ENCODE measurements at regions not wholly inside any gene's neighbourhood (a gene's known extent, or its start where the extent isn't known, plus 50 kb on each side); places are given as distances from the start of the nearest gene placed in this dataset.

DNA sequence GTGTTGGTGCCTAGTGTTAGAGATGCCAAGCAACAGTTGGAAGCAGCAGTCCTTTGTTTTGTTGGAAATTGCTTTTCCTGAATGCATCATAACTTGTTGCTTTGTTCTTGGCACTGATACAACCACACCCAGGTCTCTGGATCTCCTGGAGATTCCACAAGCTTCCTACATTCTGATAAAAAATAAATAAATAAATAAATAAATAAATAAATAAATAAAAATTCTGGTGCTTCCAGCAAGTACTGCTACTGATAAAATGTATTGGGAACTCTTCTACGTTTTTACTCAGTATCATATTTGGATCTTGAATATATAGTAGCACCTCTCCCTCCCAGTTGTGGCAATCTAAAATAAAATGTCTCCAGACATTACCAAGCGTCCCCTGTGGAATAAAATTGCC is 62.7 kb upstream of the GRID2 start:
- 40% methylated on average over 2 of the region's 2 CpGs for whole genome bisulfite sequencing
- Histone ChIP-seq H3K27me3 (ENCODE audit: control insufficient read depth in 4 of 4, insufficient read depth in 4 of 4, low read length in 3 of 4) (peaks cover 0 to 3% (median 0%) of the 10 kb centered on the region in 4 donors), H3K9me3 (ENCODE audit: control insufficient read depth in 4 of 4, low read length in 3 of 4) (peaks cover 2 to 15% (median 4%) of the 10 kb centered on the region in 4 donors), H3K4me1 (ENCODE audit: control insufficient read depth in 4 of 4, insufficient read depth in 4 of 4, low read length in 3 of 4) (no peaks in the 10 kb centered on the region), H3K9ac (ENCODE audit: low read depth in 1 of 2, low read length in 2 of 2) (no peak overlapping the region), H3K4me3 (ENCODE audit: low read depth in 1 of 3, low read length in 3 of 3) (no peak overlapping the region), H3K27ac (ENCODE audit: low read depth in 1 of 2, low read length in 2 of 2) (no peak overlapping the region), H3K36me3 (ENCODE audit: control insufficient read depth in 4 of 4, insufficient read depth in 3 of 4, low read depth in 1 of 4, low read length in 3 of 4) (no peaks in the 10 kb centered on the region)
- TF ChIP-seq YY1 (IDR thresholded peaks at IDR 0.05) (no peak), NR2F2 (IDR thresholded peaks at IDR 0.05) (no peak), FOXA2 (IDR thresholded peaks at IDR 0.05) (no peak), EGR1 (IDR thresholded peaks at IDR 0.05; ENCODE audit: low read depth in 2 of 2) (no peak)
- no peak for DNase-seq (ENCODE audit: low spot score)

- Histone ChIP-seq H3K4me1 (ENCODE audit: control insufficient read depth in 4 of 4, insufficient read depth in 4 of 4, low read length in 3 of 4) (no peaks in the 10 kb centered on the region), H3K27me3 (ENCODE audit: control insufficient read depth in 4 of 4, insufficient read depth in 4 of 4, low read length in 3 of 4) (no peaks in the 10 kb centered on the region), H3K9me3 (ENCODE audit: control insufficient read depth in 4 of 4, low read length in 3 of 4) (no peaks in the 10 kb centered on the region), H3K4me3 (ENCODE audit: low read depth in 1 of 3, low read length in 3 of 3) (no peak overlapping the region), H3K27ac (ENCODE audit: low read depth in 1 of 2, low read length in 2 of 2) (no peak overlapping the region), H3K36me3 (ENCODE audit: control insufficient read depth in 4 of 4, insufficient read depth in 3 of 4, low read depth in 1 of 4, low read length in 3 of 4) (no peaks in the 10 kb centered on the region), H3K9ac (ENCODE audit: low read depth in 1 of 2, low read length in 2 of 2) (no peak overlapping the region)
- DNase-seq (ENCODE audit: low spot score), result no peak
- TF ChIP-seq HNF4A (conservative IDR thresholded peaks at IDR 0.05) (no peak), ATF3 (IDR thresholded peaks at IDR 0.05) (no peak), JUND (IDR thresholded peaks at IDR 0.05) (no peak), YY1 (IDR thresholded peaks at IDR 0.05) (no peak), TAF1 (conservative IDR thresholded peaks at IDR 0.05) (no peak), GABPA (IDR thresholded peaks at IDR 0.05 in 1 of 2, conservative IDR thresholded peaks at IDR 0.05 in 1 of 2) (no peak), EGR1 (IDR thresholded peaks at IDR 0.05; ENCODE audit: low read depth in 2 of 2) (no peak)
- TF ChIP-seq, protein P1, sequence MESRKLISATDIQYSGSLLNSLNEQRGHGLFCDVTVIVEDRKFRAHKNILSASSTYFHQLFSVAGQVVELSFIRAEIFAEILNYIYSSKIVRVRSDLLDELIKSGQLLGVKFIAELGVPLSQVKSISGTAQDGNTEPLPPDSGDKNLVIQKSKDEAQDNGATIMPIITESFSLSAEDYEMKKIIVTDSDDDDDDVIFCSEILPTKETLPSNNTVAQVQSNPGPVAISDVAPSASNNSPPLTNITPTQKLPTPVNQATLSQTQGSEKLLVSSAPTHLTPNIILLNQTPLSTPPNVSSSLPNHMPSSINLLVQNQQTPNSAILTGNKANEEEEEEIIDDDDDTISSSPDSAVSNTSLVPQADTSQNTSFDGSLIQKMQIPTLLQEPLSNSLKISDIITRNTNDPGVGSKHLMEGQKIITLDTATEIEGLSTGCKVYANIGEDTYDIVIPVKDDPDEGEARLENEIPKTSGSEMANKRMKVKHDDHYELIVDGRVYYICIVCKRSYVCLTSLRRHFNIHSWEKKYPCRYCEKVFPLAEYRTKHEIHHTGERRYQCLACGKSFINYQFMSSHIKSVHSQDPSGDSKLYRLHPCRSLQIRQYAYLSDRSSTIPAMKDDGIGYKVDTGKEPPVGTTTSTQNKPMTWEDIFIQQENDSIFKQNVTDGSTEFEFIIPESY (IDR thresholded peaks at IDR 0.05), result no peak
These were observed 57.4 kb upstream of the GRID2 start for GRCh38 chr4:92246384-92246783.

DNA sequence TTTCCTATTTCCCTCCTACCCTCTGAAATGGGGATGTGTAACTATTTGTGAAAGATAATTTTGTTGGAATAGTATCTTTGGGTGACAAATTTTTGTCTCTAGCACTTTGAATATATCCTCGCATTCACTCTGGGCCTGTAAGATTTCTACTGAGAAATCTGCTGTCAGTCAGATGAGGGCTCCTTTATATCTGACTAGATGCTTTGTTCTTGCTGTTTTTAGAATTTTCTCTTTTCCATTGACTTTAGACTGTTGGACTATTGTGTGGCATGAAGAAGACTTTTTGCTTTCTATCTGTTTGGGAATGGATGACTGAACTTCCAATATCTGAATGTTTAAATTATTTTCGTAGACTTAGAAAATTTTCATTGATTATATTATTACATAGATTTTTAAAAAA is 54.2 kb upstream of the GRID2 start:
- no peak for DNase-seq (ENCODE audit: low spot score)
- H3K9me3 ChIP-seq (ENCODE audit: control insufficient read depth in 4 of 4, low read length in 3 of 4), result no peaks in the 10 kb centered on the region
- no peaks in the 10 kb centered on the region for H3K36me3 ChIP-seq (ENCODE audit: control insufficient read depth in 4 of 4, insufficient read depth in 3 of 4, low read depth in 1 of 4, low read length in 3 of 4)
- TF ChIP-seq, protein P1 (IDR thresholded peaks at IDR 0.05), result no peak
- 72% methylated on average over 2 of the region's 2 CpGs for WGBS
- H3K27ac ChIP-seq (ENCODE audit: low read depth in 1 of 2, low read length in 2 of 2), result no peak overlapping the region
- no peak overlapping the region for H3K4me3 ChIP-seq (ENCODE audit: low read depth in 1 of 3, low read length in 3 of 3)
- no peak overlapping the region for H3K9ac ChIP-seq (ENCODE audit: low read depth in 1 of 2, low read length in 2 of 2)
- no peaks in the 10 kb centered on the region for H3K27me3 ChIP-seq (ENCODE audit: control insufficient read depth in 4 of 4, insufficient read depth in 4 of 4, low read length in 3 of 4)
- no peaks in the 10 kb centered on the region for H3K4me1 ChIP-seq (ENCODE audit: control insufficient read depth in 4 of 4, insufficient read depth in 4 of 4, low read length in 3 of 4)
